ENCODE measurements at regions not wholly inside any gene's neighbourhood (a gene's known extent, or its start where the extent isn't known, plus 50 kb on each side); places are given as distances from the start of the nearest gene placed in this dataset.
"Not testable (repeated sequence)": the region's sequence is repeated elsewhere in the genome, so short reads cannot be mapped to it uniquely, and the experiment has no call there.

GRCh38 chr18:66005831-66006588, 255.2 kb downstream of the CDH7 start:
- no peak for DNase-seq (ENCODE audit: low spot score)
- FAIRE-seq: no peak

GRCh38 chr18:65998971-65999700, 248.3 kb downstream of the CDH7 start:
- DNase-seq (ENCODE audit: low spot score): not testable (repeated sequence)

GRCh38 chr18:65995206-65995605, 244.4 kb downstream of the CDH7 start:
- FAIRE-seq: no peak
- DNase-seq (ENCODE audit: low spot score): no peak

More at GRCh38 chr18:65998971-65999700, 248.3 kb downstream of the CDH7 start:
- not testable (repeated sequence) for FAIRE-seq

DNA sequence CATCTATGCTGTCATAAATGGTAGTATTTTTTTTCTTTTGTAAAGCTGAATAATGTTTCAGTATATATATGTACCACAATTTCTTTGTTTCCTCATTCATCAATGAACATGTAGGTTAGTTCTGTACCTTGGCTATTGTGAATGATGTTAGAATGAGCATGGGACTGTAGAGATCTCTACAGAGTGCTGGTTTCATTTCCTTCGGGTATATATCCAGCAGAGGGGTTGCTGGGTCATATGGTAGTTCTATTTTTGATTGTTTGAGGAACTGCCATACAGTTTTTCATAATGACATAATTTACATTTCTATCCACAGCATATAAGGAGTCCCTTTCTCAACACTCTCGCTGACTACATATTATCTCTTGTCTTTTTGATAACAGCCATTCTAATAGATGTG, 243.5 kb downstream of the CDH7 start:
- no peak for FAIRE-seq

DNA sequence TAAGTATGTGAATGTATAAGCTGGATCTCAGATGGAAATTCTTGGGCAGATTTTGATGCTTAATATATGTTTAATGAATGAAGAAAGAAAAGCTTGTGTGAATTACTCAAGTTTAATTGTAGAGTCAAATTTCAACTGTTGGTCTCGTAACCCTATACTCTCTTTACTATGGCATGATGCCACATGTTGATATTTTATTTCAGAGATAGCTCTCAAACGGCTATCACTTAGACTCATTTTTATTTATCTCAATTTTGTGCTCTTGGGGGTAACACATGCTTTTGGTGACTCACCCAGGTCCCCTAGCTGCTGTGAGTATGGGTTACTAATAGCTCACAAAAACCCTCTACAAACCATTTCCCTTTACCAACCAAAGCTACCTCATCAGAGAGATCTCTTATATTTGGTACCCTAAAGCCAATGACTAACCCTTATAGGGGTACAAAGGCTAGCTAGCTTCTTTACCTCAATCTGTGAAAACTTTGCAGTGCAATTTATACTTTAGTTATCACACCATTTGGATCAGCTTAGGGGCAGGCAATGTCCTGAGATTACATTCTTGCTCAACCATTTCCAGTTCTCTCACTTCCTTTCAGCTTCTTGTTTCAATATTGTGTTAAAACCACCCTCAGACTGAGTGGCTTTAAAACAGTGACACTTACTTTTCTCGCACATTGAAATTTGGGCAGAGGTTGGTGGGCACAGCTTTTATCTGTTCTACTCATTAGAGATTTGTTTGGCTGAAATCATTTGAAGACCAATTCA, 240.3 kb downstream of the CDH7 start:
- no peak for FAIRE-seq

More for the DNA sequence above, 243.5 kb downstream of the CDH7 start:
- no peak for DNase-seq (ENCODE audit: low spot score)

DNA sequence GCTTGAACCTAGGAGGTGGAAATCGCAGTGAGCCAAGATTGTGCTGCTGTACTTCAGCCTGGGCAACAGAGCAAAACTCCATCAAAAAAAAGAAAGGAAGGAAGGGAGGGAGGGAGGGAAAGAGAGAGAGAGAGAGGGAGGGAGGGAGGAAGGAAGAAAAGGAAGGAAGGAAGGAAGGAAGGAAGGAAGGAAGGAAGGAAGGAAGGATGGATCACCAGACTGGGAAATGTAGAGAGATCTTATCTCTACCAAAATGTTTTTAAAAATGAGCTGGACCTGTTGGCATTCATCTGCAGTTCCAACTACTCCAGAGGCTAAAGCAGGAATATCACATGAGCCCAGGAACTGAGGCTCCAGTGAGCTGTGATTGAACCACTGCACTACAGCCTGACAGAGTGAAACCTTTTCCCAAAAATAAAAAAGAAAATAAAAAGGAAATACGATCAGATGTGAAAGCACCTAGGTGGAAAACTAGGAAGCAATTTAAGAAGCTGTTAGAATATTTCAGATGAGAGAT, 239.4 kb downstream of the CDH7 start:
- FAIRE-seq: no peak

More for the DNA sequence above, 240.3 kb downstream of the CDH7 start:
- no peak for DNase-seq (ENCODE audit: low spot score)

GRCh38 chr18:65988972-65989371, 238.2 kb downstream of the CDH7 start:
- FAIRE-seq: no peak

More for the DNA sequence above, 239.4 kb downstream of the CDH7 start:
- DNase-seq (ENCODE audit: low spot score): no peak

DNA sequence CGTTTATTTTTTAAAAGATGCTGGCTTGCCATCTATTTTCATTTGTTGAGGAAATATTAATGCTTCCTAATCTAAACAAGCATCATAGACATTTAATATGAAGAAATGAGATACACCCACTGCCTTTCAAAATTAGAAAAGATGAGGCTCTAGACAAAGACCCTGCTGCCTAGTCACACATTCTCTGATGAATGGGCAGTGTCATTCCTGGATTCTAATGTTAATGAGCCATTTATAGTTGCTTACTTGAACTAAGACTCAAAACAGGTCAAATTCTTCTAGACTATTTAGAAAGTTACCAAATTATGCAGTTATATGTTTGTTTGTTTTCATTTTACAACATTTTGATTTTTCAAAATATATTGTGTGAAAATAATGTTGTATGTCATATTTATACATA, 237.6 kb downstream of the CDH7 start:
- FAIRE-seq (no peak), DNase-seq (ENCODE audit: low spot score) (no peak)

More at GRCh38 chr18:65988972-65989371, 238.2 kb downstream of the CDH7 start:
- DNase-seq (ENCODE audit: low spot score): no peak

DNA sequence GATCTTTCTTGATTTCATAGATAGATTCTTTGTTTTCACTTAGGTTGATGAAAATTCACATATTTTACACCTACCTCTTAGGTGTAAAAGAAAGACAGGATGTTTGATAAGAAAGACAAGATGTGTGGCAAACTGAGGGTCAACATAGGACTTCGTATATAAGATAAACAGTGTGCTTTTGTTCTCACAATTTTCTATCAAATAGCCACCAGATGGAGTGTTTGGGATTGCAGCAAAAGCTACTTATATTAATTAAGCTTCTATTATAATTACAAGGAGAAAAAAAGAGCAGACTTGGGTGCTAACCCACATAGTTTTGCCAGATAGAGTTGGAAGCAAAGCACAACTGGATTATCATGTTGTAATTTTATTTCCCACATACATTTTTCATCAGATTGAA, 232.9 kb downstream of the CDH7 start:
- DNase-seq (ENCODE audit: low spot score) (no peak), FAIRE-seq (no peak)

GRCh38 chr18:65975536-65975935, 224.7 kb downstream of the CDH7 start:
- DNase-seq (ENCODE audit: low spot score) (no peak), FAIRE-seq (no peak)

- no peak for FAIRE-seq
- DNase-seq (ENCODE audit: low spot score): no peak
Observed at GRCh38 chr18:65974758-65975157, 223.9 kb downstream of the CDH7 start.

DNA sequence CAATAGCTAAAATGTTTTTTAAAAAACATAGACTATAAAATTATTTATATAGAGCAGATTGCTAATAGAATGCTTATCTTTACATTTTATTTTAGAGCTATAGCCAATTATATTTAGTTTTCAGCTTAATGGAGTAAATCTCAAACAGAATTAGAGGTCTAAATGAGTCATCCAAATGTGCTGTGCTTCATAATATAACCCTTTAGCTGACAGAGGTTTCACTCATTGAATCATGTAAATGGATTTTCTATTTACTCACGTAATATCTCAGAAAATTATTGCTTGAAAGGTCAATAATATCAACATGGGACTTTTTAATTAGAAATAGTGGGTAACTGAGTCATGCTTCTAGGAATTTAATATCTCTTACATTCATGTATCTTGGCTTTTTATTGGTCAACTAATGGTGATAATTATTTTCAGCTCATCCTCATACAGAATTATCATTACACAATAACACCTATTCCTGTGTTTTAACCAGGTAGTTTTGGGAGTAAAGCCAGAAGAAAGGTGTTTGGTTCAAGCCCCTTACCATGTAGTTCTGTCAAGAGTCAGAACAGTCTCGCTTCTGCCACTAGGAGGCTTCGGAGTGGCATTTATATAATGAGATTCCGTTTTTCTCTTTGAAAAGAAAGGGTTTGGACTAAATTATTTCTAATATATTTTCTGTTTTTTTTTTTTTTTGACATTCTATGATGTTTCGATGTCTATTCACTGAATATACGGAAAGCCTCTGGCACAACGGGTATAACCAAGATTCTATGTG, 217.6 kb downstream of the CDH7 start:
- DNase-seq (ENCODE audit: low spot score): no peak
- FAIRE-seq: no peak

DNA sequence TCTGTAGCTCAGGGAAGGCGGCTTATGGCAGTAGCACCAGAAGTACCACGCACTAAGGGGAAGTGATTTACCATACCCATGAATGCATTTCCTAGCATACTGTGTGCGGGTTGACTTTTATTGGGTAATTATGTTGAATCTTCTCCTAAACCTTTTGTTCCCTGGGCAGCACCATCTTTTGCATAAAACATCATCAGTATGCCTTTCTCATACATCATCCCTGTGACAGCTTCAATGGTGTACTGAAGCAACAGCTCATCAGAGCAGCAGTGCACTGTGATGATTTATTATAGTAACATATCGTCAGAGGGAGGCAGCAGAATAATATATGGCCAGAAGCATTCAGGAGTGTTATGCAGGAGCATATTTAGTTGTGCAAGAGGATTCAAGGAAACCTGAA, 204.9 kb downstream of the CDH7 start:
- FAIRE-seq: no peak

DNA sequence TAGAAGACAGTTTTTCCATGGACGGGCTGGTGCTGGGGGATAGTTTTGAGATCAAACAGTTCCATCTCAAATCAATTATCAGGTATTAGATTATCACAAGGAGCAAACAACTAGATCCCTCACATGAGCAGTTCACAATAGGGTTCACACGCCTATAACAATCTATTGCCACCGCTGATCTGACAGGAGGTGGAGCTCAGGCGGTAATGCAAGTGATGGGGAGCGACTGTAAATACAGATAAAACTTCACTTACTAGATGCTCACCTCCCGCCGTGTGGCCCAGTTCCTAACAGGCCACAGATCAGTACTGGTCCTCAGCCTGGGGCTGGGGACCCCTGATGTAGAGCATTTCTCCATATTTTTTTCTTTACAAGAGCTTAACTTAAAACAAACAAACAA, 203.6 kb downstream of the CDH7 start:
- no peak for FAIRE-seq
- DNase-seq (ENCODE audit: low spot score): no peak

More for the DNA sequence above, 204.9 kb downstream of the CDH7 start:
- DNase-seq (ENCODE audit: low spot score): no peak

DNA sequence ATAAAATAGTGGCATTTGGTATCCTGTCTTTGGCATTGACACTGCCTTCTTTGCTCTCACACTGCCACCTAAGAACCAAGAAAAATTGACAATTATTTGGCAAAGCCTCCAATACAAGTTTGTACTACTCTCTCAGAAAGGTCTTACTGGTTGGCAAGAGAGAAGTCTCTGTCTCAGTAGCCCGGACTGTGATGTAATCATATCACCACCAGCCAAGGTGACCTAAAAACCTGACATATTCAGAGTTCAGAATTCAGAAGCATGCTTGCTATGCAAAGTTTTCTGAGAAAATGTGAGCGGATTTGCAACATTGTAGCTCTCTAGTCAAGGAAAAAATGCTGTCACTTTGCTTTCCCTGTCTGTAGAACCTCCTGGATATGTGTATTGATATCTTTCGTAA, 196.0 kb downstream of the CDH7 start:
- no peak for DNase-seq (ENCODE audit: low spot score)
- no peak for FAIRE-seq

DNA sequence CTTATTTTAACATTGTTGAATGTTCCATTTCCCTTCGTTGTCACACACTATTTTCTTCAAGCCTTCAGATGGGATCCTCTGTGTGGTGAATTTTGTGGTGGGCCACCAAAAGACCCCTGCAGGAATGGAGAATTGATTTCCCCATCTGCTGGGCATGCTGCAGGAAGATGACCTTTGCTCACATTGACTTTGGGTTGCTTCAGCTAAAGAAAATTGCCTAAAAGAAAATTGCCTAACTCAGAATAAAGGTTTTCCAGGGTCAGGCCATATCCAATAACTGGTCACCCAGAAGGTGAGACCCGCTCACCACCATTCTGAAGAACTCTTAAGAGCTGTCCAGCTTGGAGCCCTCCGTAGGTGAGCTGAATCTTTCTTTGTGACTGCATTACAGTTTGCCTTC, 192.5 kb downstream of the CDH7 start:
- DNase-seq (ENCODE audit: low spot score) (no peak), FAIRE-seq (no peak)

GRCh38 chr18:65942854-65943253, 192.0 kb downstream of the CDH7 start:
- no peak for FAIRE-seq
- no peak for DNase-seq (ENCODE audit: low spot score)

DNA sequence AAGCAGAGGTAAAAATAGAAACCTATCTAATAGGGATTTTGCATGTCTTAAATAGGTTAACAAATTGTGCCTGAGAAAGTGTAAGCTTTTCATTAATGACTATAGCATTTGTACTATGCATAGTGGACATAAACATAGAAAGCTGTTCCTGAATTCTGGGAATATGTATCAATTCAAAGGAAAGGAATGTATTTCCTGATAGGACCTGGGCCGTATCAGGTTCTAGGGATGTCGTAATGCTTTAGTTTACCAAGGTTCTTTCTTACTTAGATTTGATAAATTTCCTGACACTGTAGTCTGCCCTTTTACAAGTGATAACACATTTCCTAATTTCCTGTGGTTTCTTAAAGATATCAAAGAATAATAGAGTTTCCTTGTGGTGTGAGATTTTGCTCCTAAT, 191.3 kb downstream of the CDH7 start:
- FAIRE-seq (no peak), DNase-seq (ENCODE audit: low spot score) (no peak)

DNA sequence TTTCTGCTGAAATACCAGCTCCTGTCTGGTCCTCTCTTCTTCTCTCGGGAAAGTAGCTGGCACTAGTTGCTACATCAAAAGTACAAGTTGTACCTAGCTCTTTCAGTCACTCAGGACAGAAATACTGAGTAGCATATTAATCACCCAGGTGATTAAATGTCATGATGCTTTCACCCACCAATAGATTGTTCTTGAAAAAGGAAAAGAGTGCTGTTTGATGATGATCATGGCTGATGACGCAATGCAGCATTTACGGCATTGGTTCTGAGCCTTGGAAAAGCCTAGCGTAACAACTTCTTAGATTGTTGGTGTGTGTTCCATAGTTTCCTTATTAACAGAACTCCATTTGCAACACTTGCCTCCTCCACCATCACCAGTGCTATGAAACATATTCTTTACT, 190.7 kb downstream of the CDH7 start:
- no peak for DNase-seq (ENCODE audit: low spot score)
- no peak for FAIRE-seq
